K562 (cell line): ENCODE measurements at regions not wholly inside any gene's neighbourhood (a gene's known extent, or its start where the extent isn't known, plus 50 kb on each side); places are given as distances from the start of the nearest gene placed in this dataset.

Source experiments
- ATAC-seq: fragments of 200-7000 bp; cut with Tn5 transposase; 3 replicates; pipeline ENCODE4 v1.9.1; 2020; ENCODE audit warnings: moderate library complexity
- BruUV-seq: library from RNA; stranded (reverse); fragments of 400-500 nt; replicated peaks from 2 replicates; lab custom pipeline; 2021; lab: Mats Ljungman, UMichigan
- CTCF ChIA-PET: fragments of 300-600 bp; formaldehyde crosslinking; extraction: SDS; loops from one replicate; lab custom pipeline; 2021; ENCODE audit warnings: low intra/inter-chr PET ratio; lab: Yijun Ruan, JAX
- POLR2A ChIA-PET: fragments of 300-600, 350-650 bp; sonication (Branson Sonifier 250); formaldehyde crosslinking; extraction: SDS; loops from one replicate; lab custom pipeline; 2021; ENCODE audit warnings: antibody characterized with exemption, inconsistent platforms; lab: Yijun Ruan, JAX
- DNase-seq, 4 experiments: peaks; one replicate each; pipeline versions ENCODE4 v3.0.0 to v3.0.0-alpha.2; 2011 to 2018; ENCODE audit warnings: low spot score in 3 of 4, mixed read lengths in 3 of 4; ENCODE audit errors: extremely low read depth in 1 of 4
- FAIRE-seq: peaks from 2 replicates; lab custom pipeline; 2011; peaks lifted over from hg19 to GRCh38; lab: Jason Lieb, UNC
- H2AFZ ChIP-seq: 2 replicates; pipeline ENCODE4 v1.6.0; 2011; ENCODE audit warnings: low read depth, low read length, control low read depth, inconsistent platforms
- H3K27ac ChIP-seq: fragments of 200-600 bp; 3 replicates; pipeline ENCODE4 v1.8.0; 2011; ENCODE audit warnings: low read depth, mild to moderate bottlenecking, control low read depth, inconsistent platforms, low read length, moderate library complexity, mixed read lengths; ENCODE audit errors: extremely low read depth
- H3K27me3 ChIP-seq, 2 experiments: fragments of 300-600 bp in 1 of 2; 2 replicates in 1 of 2; 3 replicates in 1 of 2; pipeline versions ENCODE4 v1.6.0 to v1.8.0; 2011; ENCODE audit warnings: inconsistent platforms in 2 of 2, low read length in 2 of 2, mild to moderate bottlenecking in 1 of 2, mixed read lengths in 1 of 2, moderate library complexity in 1 of 2; ENCODE audit not compliant: control insufficient read depth in 2 of 2, insufficient read depth in 2 of 2
- H3K36me3 ChIP-seq: fragments of 300-600 bp; 3 replicates; pipeline ENCODE4 v1.8.0; 2011; ENCODE audit warnings: mild to moderate bottlenecking, low read length, inconsistent platforms; ENCODE audit not compliant: control insufficient read depth, insufficient read depth
- H3K4me1 ChIP-seq, 2 experiments: fragments of 200-600 bp in 1 of 2; replicated peaks in 1 of 2; 2 replicates in 1 of 2; 3 replicates in 1 of 2; pipeline versions ENCODE4 v1.5.1 to v1.8.0; 2011; ENCODE audit warnings: inconsistent platforms in 2 of 2, low read length in 2 of 2, mild to moderate bottlenecking in 1 of 2, mixed read lengths in 1 of 2, moderate library complexity in 1 of 2; ENCODE audit not compliant: control insufficient read depth in 2 of 2, insufficient read depth in 2 of 2
- H3K4me2 ChIP-seq: 2 replicates; pipeline ENCODE4 v1.6.1; 2011; ENCODE audit warnings: low read length, control low read depth, inconsistent platforms, mixed read lengths; ENCODE audit not compliant: insufficient read depth
- H3K4me3 ChIP-seq: fragments of 200-600 bp; sonication (generic), shearing (Covaris generic); 2 replicates; pipeline ENCODE4 v1.5.1; 2016; ENCODE audit warnings: control low read depth, inconsistent platforms
- H3K79me2 ChIP-seq: fragments of 200-600 bp; 3 replicates; pipeline ENCODE4 v1.8.0; 2011; ENCODE audit warnings: low read length, inconsistent platforms; ENCODE audit not compliant: control insufficient read depth, insufficient read depth
- H3K9ac ChIP-seq, 2 experiments: 2 replicates each; pipeline versions ENCODE4 v1.6.0 to v1.6.1; 2011; ENCODE audit warnings: low read depth in 2 of 2, low read length in 2 of 2, control low read depth in 1 of 2, inconsistent platforms in 1 of 2, mild to moderate bottlenecking in 1 of 2, mixed read lengths in 1 of 2; ENCODE audit not compliant: insufficient read depth in 1 of 2
- H3K9me1 ChIP-seq: one replicate; pipeline ENCODE4 v1.6.0; 2011; ENCODE audit warnings: inconsistent platforms, mild to moderate bottlenecking, low read length, moderate library complexity; ENCODE audit not compliant: control insufficient read depth, insufficient read depth
- H3K9me3 ChIP-seq: replicated peaks from 2 replicates; pipeline ENCODE4 v1.5.1; 2011; ENCODE audit warnings: low read depth, low read length, inconsistent platforms; ENCODE audit not compliant: control insufficient read depth, insufficient read depth
- H4K20me1 ChIP-seq: replicated peaks from 2 replicates; pipeline ENCODE4 v1.6.1; 2011; ENCODE audit warnings: low read length, inconsistent platforms, mixed read lengths; ENCODE audit not compliant: control insufficient read depth, insufficient read depth
- CHD4 ChIP-seq: fragments of 200-600 bp; sonication (generic); IDR thresholded peaks from 3 replicates; pipeline ENCODE4 v1.6.1; 2012; ENCODE audit warnings: low read depth, mild to moderate bottlenecking, mixed read lengths, low read length, inconsistent platforms; ENCODE audit not compliant: insufficient read depth, insufficient replicate concordance, poor library complexity, severe bottlenecking
- CTBP1 ChIP-seq: fragments of 450-650 bp; IDR thresholded peaks from 2 replicates; pipeline ENCODE4 v1.6.1; 2016; ENCODE audit warnings: borderline replicate concordance
- GABPB1 ChIP-seq: sonication (generic); formaldehyde crosslinking; IDR thresholded peaks from 2 replicates; pipeline ENCODE4 v1.8.0; 2022; ENCODE audit warnings: mild to moderate bottlenecking, missing genetic modification reagents
- HNRNPLL ChIP-seq: fragments of 200-400 bp; formaldehyde crosslinking; IDR thresholded peaks from 2 replicates; pipeline ENCODE4 v1.6.1; 2017; ENCODE audit warnings: low read length, low read depth, mild to moderate bottlenecking; ENCODE audit not compliant: poor library complexity, severe bottlenecking
- KLF1 ChIP-seq: fragments of 450-650 bp; IDR thresholded peaks from 2 replicates; pipeline ENCODE4 v1.6.1; 2016; ENCODE audit warnings: missing genetic modification characterization, missing compliant biosample characterization
- MECOM ChIP-seq: fragments of 250-450 bp; sonication (Bioruptor Pico); IDR thresholded peaks from 2 replicates; pipeline ENCODE4 v1.8.0; 2022; ENCODE audit warnings: inconsistent platforms
- USF2 ChIP-seq: sonication (generic); formaldehyde crosslinking; IDR thresholded peaks from 2 replicates; pipeline ENCODE4 v1.5.0; 2020; ENCODE audit warnings: missing genetic modification reagents
- ZNF311 ChIP-seq: fragments of 250-450 bp; sonication (Bioruptor Pico); IDR thresholded peaks from 2 replicates; pipeline ENCODE4 v1.4.0; 2020; ENCODE audit warnings: mild to moderate bottlenecking, moderate library complexity
- ZNF395 ChIP-seq: fragments of 200-800 bp; sonication (Bioruptor generic); IDR thresholded peaks from 2 replicates; pipeline ENCODE4 v1.6.1; 2017; ENCODE audit warnings: missing genetic modification characterization, missing compliant biosample characterization
- ZNF408 ChIP-seq: fragments of 250-450 bp; sonication (Bioruptor Pico); IDR thresholded peaks from 2 replicates; pipeline ENCODE4 v1.4.0; 2020; ENCODE audit warnings: low read depth, mild to moderate bottlenecking, moderate library complexity
- ZNF830 ChIP-seq: fragments of 250-450 bp; sonication (Bioruptor Pico); IDR thresholded peaks from 2 replicates; pipeline ENCODE4 v1.5.0; 2021; ENCODE audit warnings: mild to moderate bottlenecking
- WGBS: fragments of 100-300 bp; shearing (Covaris generic); methylation state at CpG from one replicate; pipeline ENCODE4 v1.1.6; 2016; ENCODE audit warnings: low coverage, mixed read lengths; ENCODE audit not compliant: insufficient coverage; ENCODE audit errors: missing lambda C conversion rate; 5-methylcytosine and 5-hydroxymethylcytosine counted together
- in situ Hi-C: fragments of 300-500 bp; cut with MboI; formaldehyde crosslinking; loops from 4 replicates; pipeline ENCODE4 v1.15.0; 2018; ENCODE audit warnings: inconsistent platforms, mixed read lengths
- intact Hi-C: fragments of 100-400 bp; cut with micrococcal nuclease; formaldehyde crosslinking; loops from 2 replicates; pipeline ENCODE4 v1.14.2; 2022
- TF ChIP-seq, protein P1 (sequence below): fragments of 450-650 bp; formaldehyde crosslinking; IDR thresholded peaks from 2 replicates; pipeline ENCODE4 v1.4.0; 2020; ENCODE audit warnings: mild to moderate bottlenecking, moderate library complexity

GRCh38 chr22:27662359-27663301 lies 138.9 kb downstream of the MN1 start (continued):
- no peak for TF ChIP-seq KLF1

GRCh38 chr22:27663812-27664211 lies 137.7 kb downstream of the MN1 start:
- CTCF ChIA-PET = no interaction called here
- TF ChIP-seq HNRNPLL = no peak
- no peak for TF ChIP-seq CHD4
- TF ChIP-seq USF2 (CRISPR knock-in tag) = no peak
- TF ChIP-seq ZNF408 (CRISPR knock-in tag) = no peak
- TF ChIP-seq, protein P1, sequence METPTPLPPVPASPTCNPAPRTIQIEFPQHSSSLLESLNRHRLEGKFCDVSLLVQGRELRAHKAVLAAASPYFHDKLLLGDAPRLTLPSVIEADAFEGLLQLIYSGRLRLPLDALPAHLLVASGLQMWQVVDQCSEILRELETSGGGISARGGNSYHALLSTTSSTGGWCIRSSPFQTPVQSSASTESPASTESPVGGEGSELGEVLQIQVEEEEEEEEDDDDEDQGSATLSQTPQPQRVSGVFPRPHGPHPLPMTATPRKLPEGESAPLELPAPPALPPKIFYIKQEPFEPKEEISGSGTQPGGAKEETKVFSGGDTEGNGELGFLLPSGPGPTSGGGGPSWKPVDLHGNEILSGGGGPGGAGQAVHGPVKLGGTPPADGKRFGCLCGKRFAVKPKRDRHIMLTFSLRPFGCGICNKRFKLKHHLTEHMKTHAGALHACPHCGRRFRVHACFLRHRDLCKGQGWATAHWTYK (CRISPR knock-in tag) = no peak
- no peak for TF ChIP-seq MECOM (CRISPR knock-in tag)
- TF ChIP-seq GABPB1 (CRISPR knock-in tag) = no peak
- TF ChIP-seq ZNF311 (CRISPR knock-in tag) = no peak
- TF ChIP-seq CTBP1 = no peak
- no peak for TF ChIP-seq ZNF395 (CRISPR knock-in tag)
- no peak for TF ChIP-seq ZNF830 (CRISPR knock-in tag)
- no peak overlapping the region for H3K9ac ChIP-seq
- WGBS = 6% methylated on average over 4 of the region's 5 CpGs
- no peak overlapping the region for H3K4me2 ChIP-seq
- DNase-seq (no peak), FAIRE-seq (no peak), ATAC-seq (no peak)
- no peak overlapping the region for H3K4me3 ChIP-seq
- POLR2A ChIA-PET = no interaction called here
- no peaks in the 10 kb centered on the region for H3K9me1 ChIP-seq
- in situ Hi-C loops (no loop called here), intact Hi-C loops (no loop called here)
- no peak overlapping the region for H2AFZ ChIP-seq
- BruUV-seq = no TSS peak
- H3K27ac ChIP-seq = no peak overlapping the region
- H4K20me1 ChIP-seq = no peaks in the 10 kb centered on the region
- no peaks in the 10 kb centered on the region for H3K36me3 ChIP-seq
- H3K9me3 ChIP-seq = peaks cover 3% of the 10 kb centered on the region; the same call in 1 of the 2 replicates
- H3K4me1 ChIP-seq = peaks cover 11 to 16% of the 10 kb centered on the region in 2 experiments; a peak in 4 of 5 replicates
- no peaks in the 10 kb centered on the region; a peak in 1 of 5 replicates for H3K27me3 ChIP-seq
- no peaks in the 10 kb centered on the region for H3K79me2 ChIP-seq
